ENCODE measurements at regions not wholly inside any gene's neighbourhood (a gene's known extent, or its start where the extent isn't known, plus 50 kb on each side); places are given as distances from the start of the nearest gene placed in this dataset.

DNA sequence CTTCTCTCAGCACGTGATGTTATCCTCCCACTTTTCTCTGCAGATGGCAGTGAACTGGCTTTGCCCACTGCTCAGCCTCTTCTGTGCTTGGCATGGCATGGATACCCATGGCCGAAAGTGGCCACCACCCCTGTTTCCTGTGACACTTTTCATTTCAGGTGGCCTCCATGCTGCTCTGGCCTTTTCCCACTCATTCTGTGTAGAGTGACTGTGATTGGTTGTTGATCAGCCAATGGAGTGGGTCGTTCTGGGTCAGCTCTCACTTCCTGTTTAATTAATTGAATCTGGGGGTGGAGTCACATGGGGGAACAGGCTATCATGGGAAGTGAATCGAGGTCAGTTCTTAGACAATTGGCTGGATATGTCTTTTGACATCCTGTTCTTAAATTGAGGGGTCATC lies 350.1 kb upstream of the EEF2KMT start:
- Histone ChIP-seq H3K9me3 (ENCODE audit: control insufficient read depth, insufficient read depth, low read depth, low read length) (no peaks in the 10 kb centered on the region), H3K27ac (ENCODE audit: insufficient read depth, low read length) (no peak overlapping the region), H3K79me2 (ENCODE audit: control insufficient read depth, insufficient read depth, low read length) (no peaks in the 10 kb centered on the region), H3K4me2 (ENCODE audit: extremely low read depth, insufficient read depth, low read length) (no peak overlapping the region), H2AFZ (ENCODE audit: low read length) (no peak overlapping the region), H3K27me3 (ENCODE audit: control insufficient read depth, insufficient read depth, low read length) (no peaks in the 10 kb centered on the region), H3K36me3 (ENCODE audit: control insufficient read depth, insufficient read depth, low read length) (no peaks in the 10 kb centered on the region), H3K9ac (ENCODE audit: insufficient read depth, low read length) (no peak overlapping the region), H3K4me3 (replicated peaks in 1 of 4; ENCODE audit: control extremely low read depth in 1 of 4, insufficient read depth in 1 of 4, low read depth in 3 of 4, low read length in 4 of 4) (no peak overlapping the region), H4K20me1 (ENCODE audit: control insufficient read depth, extremely low read depth, insufficient read depth, low read length) (no peaks in the 10 kb centered on the region), H3K4me1 (ENCODE audit: control insufficient read depth, extremely low read depth, insufficient read depth, low read length) (no peaks in the 10 kb centered on the region)
- TF ChIP-seq CTCF (conservative IDR thresholded peaks at IDR 0.05 in 1 of 2, IDR thresholded peaks at IDR 0.05 in 1 of 2; ENCODE audit: low read depth in 1 of 2, low read length in 2 of 2) (no peak), EZH2 (IDR thresholded peaks at IDR 0.05; ENCODE audit: low read length, missing control alignments) (no peak)
- DNase-seq (ENCODE audit: low read depth in 2 of 2): no peak

DNA sequence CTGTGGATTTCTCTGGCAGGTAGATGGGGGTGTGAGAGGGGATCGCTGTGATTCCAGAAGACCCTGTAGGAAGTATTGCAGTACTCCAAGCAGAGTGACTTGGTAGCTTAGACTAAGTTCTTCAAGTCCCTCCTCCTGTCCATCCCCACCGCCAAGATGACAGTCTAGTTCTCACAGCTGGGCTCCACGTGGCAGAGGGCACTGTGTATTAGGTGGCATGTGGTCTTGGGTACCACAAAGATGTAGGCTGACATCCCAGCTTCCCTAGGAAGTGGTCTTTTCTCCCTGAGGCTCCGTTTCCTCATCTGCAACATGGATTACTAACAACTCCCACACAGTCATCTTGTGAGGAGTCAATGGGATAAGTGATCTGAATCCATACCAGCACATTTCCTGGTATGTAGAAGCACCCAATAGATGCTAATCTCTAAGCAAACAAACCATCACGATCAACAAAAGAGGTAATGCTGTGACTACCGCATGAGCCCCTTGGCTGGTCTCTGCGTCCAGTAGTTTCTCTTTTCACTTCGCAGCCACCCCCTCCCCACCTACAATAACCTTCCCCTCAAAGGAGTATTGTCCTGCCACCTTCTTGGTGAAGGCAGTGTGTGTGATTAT lies 349.1 kb upstream of the EEF2KMT start:
- Histone ChIP-seq H3K36me3 (ENCODE audit: control insufficient read depth, insufficient read depth, low read length) (no peaks in the 10 kb centered on the region), H4K20me1 (ENCODE audit: control insufficient read depth, extremely low read depth, insufficient read depth, low read length) (no peaks in the 10 kb centered on the region), H3K4me2 (ENCODE audit: extremely low read depth, insufficient read depth, low read length) (no peak overlapping the region), H3K4me1 (ENCODE audit: control insufficient read depth, extremely low read depth, insufficient read depth, low read length) (no peaks in the 10 kb centered on the region), H3K4me3 (replicated peaks in 1 of 4; ENCODE audit: control extremely low read depth in 1 of 4, insufficient read depth in 1 of 4, low read depth in 3 of 4, low read length in 4 of 4) (no peak overlapping the region), H3K27me3 (ENCODE audit: control insufficient read depth, insufficient read depth, low read length) (no peaks in the 10 kb centered on the region), H3K79me2 (ENCODE audit: control insufficient read depth, insufficient read depth, low read length) (no peaks in the 10 kb centered on the region), H3K9me3 (ENCODE audit: control insufficient read depth, insufficient read depth, low read depth, low read length) (no peaks in the 10 kb centered on the region), H3K9ac (ENCODE audit: insufficient read depth, low read length) (no peak overlapping the region), H2AFZ (ENCODE audit: low read length) (no peak overlapping the region), H3K27ac (ENCODE audit: insufficient read depth, low read length) (no peak overlapping the region)
- no peak for DNase-seq (ENCODE audit: low read depth in 2 of 2)
- TF ChIP-seq CTCF (conservative IDR thresholded peaks at IDR 0.05 in 1 of 2, IDR thresholded peaks at IDR 0.05 in 1 of 2; ENCODE audit: low read depth in 1 of 2, low read length in 2 of 2) (no peak), EZH2 (IDR thresholded peaks at IDR 0.05; ENCODE audit: low read length, missing control alignments) (no peak)

GRCh38 chr16:5444189-5444588 lies 346.6 kb upstream of the EEF2KMT start:
- Histone ChIP-seq H3K4me3 (replicated peaks in 1 of 4; ENCODE audit: control extremely low read depth in 1 of 4, insufficient read depth in 1 of 4, low read depth in 3 of 4, low read length in 4 of 4) (no peak overlapping the region), H3K27me3 (ENCODE audit: control insufficient read depth, insufficient read depth, low read length) (no peaks in the 10 kb centered on the region), H3K4me2 (ENCODE audit: extremely low read depth, insufficient read depth, low read length) (no peak overlapping the region), H3K4me1 (ENCODE audit: control insufficient read depth, extremely low read depth, insufficient read depth, low read length) (no peaks in the 10 kb centered on the region), H2AFZ (ENCODE audit: low read length) (no peak overlapping the region), H4K20me1 (ENCODE audit: control insufficient read depth, extremely low read depth, insufficient read depth, low read length) (no peaks in the 10 kb centered on the region), H3K79me2 (ENCODE audit: control insufficient read depth, insufficient read depth, low read length) (no peaks in the 10 kb centered on the region), H3K27ac (ENCODE audit: insufficient read depth, low read length) (no peak overlapping the region), H3K36me3 (ENCODE audit: control insufficient read depth, insufficient read depth, low read length) (no peaks in the 10 kb centered on the region), H3K9me3 (ENCODE audit: control insufficient read depth, insufficient read depth, low read depth, low read length) (no peaks in the 10 kb centered on the region), H3K9ac (ENCODE audit: insufficient read depth, low read length) (no peak overlapping the region)
- DNase-seq (ENCODE audit: low read depth in 2 of 2): no peak
- TF ChIP-seq CTCF (conservative IDR thresholded peaks at IDR 0.05 in 1 of 2, IDR thresholded peaks at IDR 0.05 in 1 of 2; ENCODE audit: low read depth in 1 of 2, low read length in 2 of 2) (no peak), EZH2 (IDR thresholded peaks at IDR 0.05; ENCODE audit: low read length, missing control alignments) (no peak)

Measured in fibroblast of lung (primary cell).